H1 (cell line): ENCODE measurements at regions not wholly inside any gene's neighbourhood (a gene's known extent, or its start where the extent isn't known, plus 50 kb on each side); places are given as distances from the start of the nearest gene placed in this dataset.
"Not testable (repeated sequence)": the region's sequence is repeated elsewhere in the genome, so short reads cannot be mapped to it uniquely, and the experiment has no call there.

Source experiments
- CTCF ChIA-PET: fragments of 300-600 bp; sonication (Branson Sonifier 250); formaldehyde crosslinking; loops from one replicate; lab custom pipeline; 2021; ENCODE audit not compliant: partially characterized antibody; lab: Charles Lee
- POLR2A ChIA-PET: fragments of 300-600 bp; sonication (Branson Sonifier 250); formaldehyde crosslinking; loops from one replicate; lab custom pipeline; 2021; ENCODE audit warnings: inconsistent platforms; ENCODE audit not compliant: partially characterized antibody; lab: Charles Lee
- DNase-seq, 2 experiments: peaks; one replicate each; pipeline versions ENCODE4 v3.0.0 to v3.0.0-alpha.2; 2010 to 2022; ENCODE audit warnings: low spot score in 2 of 2, low read depth in 1 of 2, mixed read lengths in 1 of 2
- FAIRE-seq: peaks from 2 replicates; lab custom pipeline; 2011; peaks lifted over from hg19 to GRCh38; lab: Jason Lieb, UNC
- H2AFZ ChIP-seq: 2 replicates; pipeline ENCODE4 v1.8.1; 2012; ENCODE audit warnings: low read length, inconsistent platforms
- H2AK5ac ChIP-seq: 2 replicates; pipeline ENCODE4 v1.6.1; 2013; ENCODE audit warnings: low read depth, low read length
- H2BK120ac ChIP-seq: replicated peaks from 2 replicates; pipeline ENCODE3; 2013; ENCODE audit warnings: low read depth, low read length, inconsistent platforms
- H2BK12ac ChIP-seq: 2 replicates; pipeline ENCODE4 v1.6.1; 2013; ENCODE audit warnings: low read depth, low read length
- H2BK15ac ChIP-seq: 2 replicates; pipeline ENCODE4 v1.6.1; 2013; ENCODE audit warnings: low read length
- H2BK20ac ChIP-seq: 2 replicates; pipeline ENCODE4 v1.6.1; 2013; ENCODE audit warnings: low read length
- H2BK5ac ChIP-seq: 2 replicates; pipeline ENCODE4 v1.6.1; 2013; ENCODE audit warnings: low read depth, low read length
- H3K14ac ChIP-seq: 2 replicates; pipeline ENCODE4 v1.6.1; 2013; ENCODE audit warnings: inconsistent platforms; ENCODE audit not compliant: insufficient read length
- H3K18ac ChIP-seq: 2 replicates; pipeline ENCODE4 v1.6.1; 2013; ENCODE audit warnings: low read length; ENCODE audit errors: extremely low read depth
- H3K23ac ChIP-seq: 2 replicates; pipeline ENCODE4 v1.6.1; 2013; ENCODE audit warnings: inconsistent platforms; ENCODE audit not compliant: insufficient read length
- H3K23me2 ChIP-seq: 2 replicates; pipeline ENCODE4 v1.6.1; 2013; ENCODE audit warnings: low read depth, low read length
- H3K27ac ChIP-seq: 2 replicates; pipeline ENCODE4 v1.6.1; 2011; ENCODE audit warnings: low read depth, low read length, inconsistent platforms
- H3K27me3 ChIP-seq, 4 experiments: replicated peaks in 1 of 4; 1 replicate in 1 of 4; 2 replicates in 3 of 4; pipeline versions ENCODE4 v1.6.1 to v1.8.1; 2011 to 2013; ENCODE audit warnings: low read length in 3 of 4, mild to moderate bottlenecking in 3 of 4, inconsistent platforms in 2 of 4, mixed read lengths in 2 of 4, moderate library complexity in 1 of 4; ENCODE audit not compliant: control insufficient read depth in 3 of 4, insufficient read depth in 3 of 4; ENCODE audit errors: extremely low read depth in 1 of 4
- H3K36me3 ChIP-seq, 4 experiments: 2 replicates each; pipeline versions ENCODE4 v1.6.1 to v1.8.1; 2011 to 2013; ENCODE audit warnings: mild to moderate bottlenecking in 4 of 4, low read length in 3 of 4, moderate library complexity in 2 of 4, control low read depth in 1 of 4, inconsistent platforms in 1 of 4; ENCODE audit not compliant: insufficient read depth in 4 of 4, control insufficient read depth in 2 of 4
- H3K4ac ChIP-seq: replicated peaks from 2 replicates; pipeline ENCODE3; 2013; ENCODE audit warnings: low read length, low read depth, mixed read lengths, inconsistent platforms; ENCODE audit not compliant: insufficient read length
- H3K4me1 ChIP-seq, 4 experiments: replicated peaks in 1 of 4; 1 replicate in 1 of 4; 2 replicates in 3 of 4; pipeline versions ENCODE4 v1.6.1 to v1.8.1; 2011 to 2013; ENCODE audit warnings: low read length in 3 of 4, inconsistent platforms in 2 of 4, mixed read lengths in 1 of 4; ENCODE audit not compliant: insufficient read depth in 4 of 4, control insufficient read depth in 3 of 4
- H3K4me2 ChIP-seq, 2 experiments: 2 replicates each; pipeline versions ENCODE4 v1.6.1 to v1.8.1; 2011 to 2013; ENCODE audit warnings: low read depth in 2 of 2, low read length in 2 of 2, control low read depth in 1 of 2, inconsistent platforms in 1 of 2, mild to moderate bottlenecking in 1 of 2; ENCODE audit not compliant: insufficient read depth in 1 of 2
- H3K4me3 ChIP-seq, 4 experiments: fragments of 200-600, 300-600 bp in 1 of 4; sonication (generic), shearing (Covaris generic), sonication (Bioruptor Twin) in 1 of 4; 2 replicates each; pipeline versions ENCODE4 v1.5.1 to v1.8.1; 2011 to 2016; ENCODE audit warnings: low read length in 4 of 4, low read depth in 3 of 4, control low read depth in 2 of 4, inconsistent platforms in 2 of 4, mild to moderate bottlenecking in 2 of 4, mixed read lengths in 1 of 4, moderate library complexity in 1 of 4; ENCODE audit not compliant: insufficient read depth in 2 of 4; ENCODE audit errors: extremely low read depth in 1 of 4
- H3K56ac ChIP-seq: replicated peaks from 2 replicates; pipeline ENCODE3; 2013; ENCODE audit warnings: low read depth, mild to moderate bottlenecking, mixed read lengths, low read length, inconsistent platforms; ENCODE audit not compliant: insufficient read length
- H3K79me1 ChIP-seq: 2 replicates; pipeline ENCODE4 v1.6.1; 2013; ENCODE audit warnings: low read depth, low read length, control low read depth
- H3K79me2 ChIP-seq, 2 experiments: 2 replicates each; pipeline versions ENCODE4 v1.6.1 to v1.8.1; 2012 to 2013; ENCODE audit warnings: low read length in 2 of 2, mild to moderate bottlenecking in 2 of 2, inconsistent platforms in 1 of 2; ENCODE audit not compliant: insufficient read depth in 2 of 2, control insufficient read depth in 1 of 2
- H3K9ac ChIP-seq, 4 experiments: replicated peaks in 1 of 4; 1 replicate in 1 of 4; 2 replicates in 3 of 4; pipeline versions ENCODE4 v1.6.1 to v1.8.1; 2011 to 2013; ENCODE audit warnings: low read depth in 3 of 4, low read length in 3 of 4, control low read depth in 2 of 4, mild to moderate bottlenecking in 2 of 4, moderate library complexity in 2 of 4, inconsistent platforms in 1 of 4; ENCODE audit errors: extremely low read depth in 1 of 4
- H3K9me3 ChIP-seq, 2 experiments: 2 replicates each; pipeline versions ENCODE4 v1.6.1 to v1.8.1; 2012 to 2013; ENCODE audit warnings: mild to moderate bottlenecking in 2 of 2, moderate library complexity in 2 of 2, control low read depth in 1 of 2, inconsistent platforms in 1 of 2, low read depth in 1 of 2, low read length in 1 of 2, mixed read lengths in 1 of 2; ENCODE audit not compliant: insufficient read depth in 2 of 2
- H4K20me1 ChIP-seq, 2 experiments: replicated peaks in 1 of 2; 2 replicates each; pipeline versions ENCODE3 to v1.8.1; 2011 to 2013; ENCODE audit warnings: inconsistent platforms in 2 of 2, low read length in 2 of 2, mild to moderate bottlenecking in 1 of 2; ENCODE audit not compliant: insufficient read depth in 2 of 2, control insufficient read depth in 1 of 2
- H4K5ac ChIP-seq: 2 replicates; pipeline ENCODE4 v1.6.1; 2013; ENCODE audit warnings: low read length, low read depth, mixed read lengths, inconsistent platforms; ENCODE audit not compliant: insufficient read length
- H4K8ac ChIP-seq: 2 replicates; pipeline ENCODE4 v1.8.0; 2013; ENCODE audit warnings: mild to moderate bottlenecking, moderate library complexity, low read length, inconsistent platforms; ENCODE audit not compliant: insufficient read depth; ENCODE audit errors: extremely low read depth
- H4K91ac ChIP-seq: replicated peaks from 2 replicates; pipeline ENCODE3; 2013; ENCODE audit warnings: low read length, mixed read lengths, inconsistent platforms; ENCODE audit not compliant: insufficient read length
- WGBS, 2 experiments: shearing (Covaris generic) in 1 of 2; methylation state at CpG; one replicate each; pipeline versions ENCODE4 v1.1.6 to v1.1.7; 2013 to 2015; ENCODE audit warnings: low lambda C conversion rate in 2 of 2, mixed read lengths in 2 of 2, inconsistent platforms in 1 of 2, low coverage in 1 of 2, missing lambda C conversion rate in 1 of 2; ENCODE audit not compliant: insufficient replicate concordance in 2 of 2, insufficient coverage in 1 of 2, insufficient read length in 1 of 2; ENCODE audit errors: extremely low coverage in 1 of 2, missing lambda C conversion rate in 1 of 2; 5-methylcytosine and 5-hydroxymethylcytosine counted together

DNA sequence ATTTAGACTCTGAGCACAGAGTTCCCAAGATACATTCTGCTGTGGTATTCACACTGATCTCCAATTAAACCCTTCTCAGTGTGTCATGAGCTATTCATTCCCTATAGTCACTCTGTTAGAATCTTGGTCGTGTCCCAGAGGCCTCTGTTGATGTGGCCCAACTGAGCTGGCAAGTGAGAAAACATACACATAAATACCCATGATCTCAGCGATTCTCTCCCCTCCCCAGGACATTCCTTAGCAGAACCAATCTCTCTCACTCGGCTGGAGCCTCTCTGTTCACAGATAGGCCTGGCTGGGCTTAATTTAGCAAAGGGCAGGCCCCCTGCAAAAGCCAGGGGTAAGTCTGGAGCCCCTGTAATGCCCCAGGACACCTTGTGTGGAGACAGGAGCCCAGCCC lies 130.8 kb upstream of the NBPF26 start:
- H2BK5ac ChIP-seq, H4K5ac ChIP-seq, H4K91ac ChIP-seq, H3K18ac ChIP-seq, H3K4me2 ChIP-seq, H3K23ac ChIP-seq, FAIRE-seq, H3K14ac ChIP-seq, H3K9ac ChIP-seq, H3K79me2 ChIP-seq, H3K4ac ChIP-seq, H3K79me1 ChIP-seq, CTCF ChIA-PET, H3K4me3 ChIP-seq, H2BK12ac ChIP-seq, DNase-seq, H3K27me3 ChIP-seq, H3K4me1 ChIP-seq, POLR2A ChIA-PET, H3K27ac ChIP-seq, H2AK5ac ChIP-seq, H4K8ac ChIP-seq, H3K9me3 ChIP-seq, H2BK20ac ChIP-seq, H2BK15ac ChIP-seq, H3K23me2 ChIP-seq, H4K20me1 ChIP-seq, H3K36me3 ChIP-seq, H3K56ac ChIP-seq, H2BK120ac ChIP-seq, H2AFZ ChIP-seq: not testable (repeated sequence)
- WGBS, 2 experiments: no CpG with 5 or more reads among the region's 3 CpGs

DNA sequence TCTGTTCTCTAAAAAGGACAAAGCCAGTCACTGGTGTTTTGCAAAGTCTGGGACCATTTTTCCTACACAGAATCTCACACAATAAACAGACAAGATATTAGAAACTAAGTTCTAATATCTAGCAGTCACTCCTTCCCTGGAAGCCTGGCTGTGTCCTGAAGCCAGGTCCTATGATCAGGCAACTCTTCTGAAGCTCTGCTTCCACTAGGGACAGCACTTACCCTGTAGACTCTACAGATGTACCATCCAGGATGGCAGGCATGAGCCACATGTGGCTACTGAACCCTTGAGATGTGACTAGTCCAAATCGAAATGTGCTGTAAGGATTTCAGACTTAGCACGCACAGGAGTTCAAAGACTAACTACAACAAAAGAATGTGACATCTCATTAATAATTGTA lies 130.1 kb upstream of the NBPF26 start:
- H3K23ac ChIP-seq, H3K4ac ChIP-seq, H2AK5ac ChIP-seq, H2BK20ac ChIP-seq, H4K20me1 ChIP-seq, H3K36me3 ChIP-seq, H2BK120ac ChIP-seq, H3K9me3 ChIP-seq, H3K27ac ChIP-seq, CTCF ChIA-PET, H3K79me2 ChIP-seq, FAIRE-seq, H2BK15ac ChIP-seq, H4K8ac ChIP-seq, H3K56ac ChIP-seq, H2AFZ ChIP-seq, H4K5ac ChIP-seq, H3K79me1 ChIP-seq, DNase-seq, H3K4me3 ChIP-seq, H2BK12ac ChIP-seq, H3K23me2 ChIP-seq, H3K27me3 ChIP-seq, H3K9ac ChIP-seq, H3K18ac ChIP-seq, H3K14ac ChIP-seq, H2BK5ac ChIP-seq, H3K4me2 ChIP-seq, H3K4me1 ChIP-seq, POLR2A ChIA-PET, H4K91ac ChIP-seq: not testable (repeated sequence)
- no CpG with 5 or more reads among the region's 2 CpGs for WGBS, 2 experiments
